ENCODE measurements at regions not wholly inside any gene's neighbourhood (a gene's known extent, or its start where the extent isn't known, plus 50 kb on each side); places are given as distances from the start of the nearest gene placed in this dataset.

DNA sequence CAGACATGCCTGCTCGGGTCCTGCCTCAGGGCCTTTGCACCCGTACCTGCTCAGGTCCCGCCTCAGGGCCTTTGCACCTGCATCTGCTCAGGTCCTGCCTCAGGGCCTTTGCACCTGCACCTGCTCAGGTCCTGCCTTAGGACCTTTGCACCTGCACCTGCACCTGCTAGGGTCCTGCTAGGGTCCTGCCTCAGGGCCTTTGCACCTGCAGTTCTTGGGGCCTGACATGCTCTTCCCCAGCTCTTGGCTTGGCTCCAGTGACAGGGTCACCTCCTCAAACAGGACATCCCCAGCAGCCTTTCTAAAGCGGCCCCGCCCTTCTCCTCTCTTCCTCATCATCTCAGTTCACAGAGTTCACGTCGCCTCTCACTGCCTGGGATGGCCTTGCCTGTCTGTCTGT is 54.9 kb upstream of the NCOR2 start:
- H2BK120ac ChIP-seq (ENCODE audit: low read depth, low read length, poor library complexity, severe bottlenecking) = no peak overlapping the region
- H3K36me3 Mint-ChIP-seq (ENCODE audit: insufficient read depth in 1 of 3, low read depth in 3 of 3) = no peaks in the 10 kb centered on the region
- H3K4ac ChIP-seq (ENCODE audit: low read depth, low read length) = no peak overlapping the region
- no peak overlapping the region for H3K27ac Mint-ChIP-seq
- TF ChIP-seq, protein P1, sequence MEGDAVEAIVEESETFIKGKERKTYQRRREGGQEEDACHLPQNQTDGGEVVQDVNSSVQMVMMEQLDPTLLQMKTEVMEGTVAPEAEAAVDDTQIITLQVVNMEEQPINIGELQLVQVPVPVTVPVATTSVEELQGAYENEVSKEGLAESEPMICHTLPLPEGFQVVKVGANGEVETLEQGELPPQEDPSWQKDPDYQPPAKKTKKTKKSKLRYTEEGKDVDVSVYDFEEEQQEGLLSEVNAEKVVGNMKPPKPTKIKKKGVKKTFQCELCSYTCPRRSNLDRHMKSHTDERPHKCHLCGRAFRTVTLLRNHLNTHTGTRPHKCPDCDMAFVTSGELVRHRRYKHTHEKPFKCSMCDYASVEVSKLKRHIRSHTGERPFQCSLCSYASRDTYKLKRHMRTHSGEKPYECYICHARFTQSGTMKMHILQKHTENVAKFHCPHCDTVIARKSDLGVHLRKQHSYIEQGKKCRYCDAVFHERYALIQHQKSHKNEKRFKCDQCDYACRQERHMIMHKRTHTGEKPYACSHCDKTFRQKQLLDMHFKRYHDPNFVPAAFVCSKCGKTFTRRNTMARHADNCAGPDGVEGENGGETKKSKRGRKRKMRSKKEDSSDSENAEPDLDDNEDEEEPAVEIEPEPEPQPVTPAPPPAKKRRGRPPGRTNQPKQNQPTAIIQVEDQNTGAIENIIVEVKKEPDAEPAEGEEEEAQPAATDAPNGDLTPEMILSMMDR (conservative IDR thresholded peaks at IDR 0.05) = no peak
- no peak overlapping the region for H4K5ac ChIP-seq (ENCODE audit: insufficient read length, low read depth, low read length)
- no peak overlapping the region for H3K27ac ChIP-seq (ENCODE audit: insufficient read length, low read depth, low read length)
- no peak overlapping the region for H3K14ac ChIP-seq (ENCODE audit: insufficient read depth, low read length)
- peaks cover 14 to 19% of the 10 kb centered on the region in 2 experiments for H3K4me1 Mint-ChIP-seq
- H3K9me3 ChIP-seq (ENCODE audit: control insufficient read depth, low read depth, low read length) = no peaks in the 10 kb centered on the region
- H3K9me3 Mint-ChIP-seq = peaks cover 0 to 9% of the 10 kb centered on the region in 2 experiments; a peak in 2 of 5 replicates
- no peak overlapping the region for H3K23ac ChIP-seq (ENCODE audit: insufficient read length, low read depth, low read length)
- no peaks in the 10 kb centered on the region for H3K4me1 ChIP-seq (ENCODE audit: insufficient read depth, low read length)
- H2AK5ac ChIP-seq (ENCODE audit: insufficient read length, low read length) = no peak overlapping the region
- H2BK5ac ChIP-seq (ENCODE audit: insufficient read length, low read length) = no peak overlapping the region
- no peak overlapping the region for H3T11ph ChIP-seq (ENCODE audit: low read length)
- no peaks in the 10 kb centered on the region for H3K27me3 ChIP-seq (ENCODE audit: insufficient read depth, low read length)
- no CpG with 5 or more reads among the region's 7 CpGs for WGBS (ENCODE audit: extremely low coverage, insufficient read length, low lambda C conversion rate)
- H3K79me1 ChIP-seq (ENCODE audit: insufficient read depth, low read depth, low read length, poor library complexity, severe bottlenecking) = no peaks in the 10 kb centered on the region
- H2AFZ ChIP-seq (ENCODE audit: low read length) = no peak overlapping the region
- H4K8ac ChIP-seq (replicated peaks; ENCODE audit: insufficient read length, low read depth, low read length) = no peak overlapping the region
- H2BK20ac ChIP-seq (ENCODE audit: low read depth, low read length, poor library complexity, severe bottlenecking) = no peak overlapping the region
- H2BK15ac ChIP-seq (ENCODE audit: low read depth, low read length) = no peak overlapping the region
- no peak overlapping the region for H4K91ac ChIP-seq (ENCODE audit: insufficient read length, low read depth, low read length)
- H3K79me2 ChIP-seq (ENCODE audit: insufficient read depth, low read length) = no peaks in the 10 kb centered on the region
- H3K27me3 Mint-ChIP-seq (ENCODE audit: low read depth) = peaks cover 5% of the 10 kb centered on the region; the same call in 1 of the 2 replicates
- H3K23me2 ChIP-seq (ENCODE audit: insufficient read length, low read depth, low read length, poor library complexity, severe bottlenecking) = no peaks in the 10 kb centered on the region
- H3K18ac ChIP-seq (ENCODE audit: insufficient read length, low read depth, low read length) = no peak overlapping the region
- no peak for DNase-seq
- H4K20me1 ChIP-seq (ENCODE audit: control insufficient read depth, insufficient read depth, insufficient read length) = no peaks in the 10 kb centered on the region
- no peak overlapping the region for H2BK12ac ChIP-seq (ENCODE audit: insufficient read length, low read depth, low read length)
- H3K56ac ChIP-seq (ENCODE audit: insufficient read length, low read depth, low read length) = no peak overlapping the region
- H3K9ac ChIP-seq (ENCODE audit: extremely low read depth, insufficient read length, low read length) = no peak overlapping the region
- no peak overlapping the region for H3K4me3 Mint-ChIP-seq
- no peak overlapping the region for H3K4me2 ChIP-seq (ENCODE audit: insufficient read depth, insufficient read length, low read length)

Data from H9 (cell line).